Panc1 (cell line): ENCODE measurements at regions not wholly inside any gene's neighbourhood (a gene's known extent, or its start where the extent isn't known, plus 50 kb on each side); places are given as distances from the start of the nearest gene placed in this dataset.

ENCODE experiments used
- ATAC-seq: fragments of 200-7000 bp; cut with Tn5 transposase; 2 replicates; pipeline ENCODE4 v1.9.1; 2020; ENCODE audit warnings: mild to moderate bottlenecking, moderate library complexity
- BruUV-seq: library from RNA; stranded (reverse); fragments of 400-500 nt; replicated peaks from 2 replicates; lab custom pipeline; 2021; lab: Mats Ljungman, UMichigan
- CTCF ChIA-PET: fragments of 300-600 bp; sonication (Branson Sonifier 250); formaldehyde crosslinking; loops from one replicate; lab custom pipeline; 2022; ENCODE audit warnings: antibody characterized with exemption; lab: Charles Lee
- POLR2A ChIA-PET: fragments of 300-600 bp; sonication (Branson Sonifier 250); formaldehyde crosslinking; loops from one replicate; lab custom pipeline; 2022; ENCODE audit warnings: antibody characterized with exemption; lab: Charles Lee
- DNase-seq: peaks from one replicate; pipeline ENCODE4 v3.0.0-alpha.2; 2010; ENCODE audit warnings: low read depth, low spot score
- H3K27ac ChIP-seq: 2 replicates; pipeline ENCODE4 v1.5.1; 2011; ENCODE audit warnings: mild to moderate bottlenecking, low read length, inconsistent platforms
- H3K27me3 ChIP-seq: fragments of 200-500 bp; sonication (Bioruptor generic); 2 replicates; pipeline ENCODE4 v1.6.0; 2014; ENCODE audit warnings: low read length, inconsistent platforms; ENCODE audit not compliant: control insufficient read depth, insufficient read depth
- H3K36me3 ChIP-seq: fragments of 200-500 bp; sonication (Bioruptor generic); 2 replicates; pipeline ENCODE4 v1.5.1; 2014; ENCODE audit warnings: inconsistent platforms, mild to moderate bottlenecking, low read length, moderate library complexity; ENCODE audit not compliant: control insufficient read depth, insufficient read depth
- H3K4me1 ChIP-seq: 2 replicates; pipeline ENCODE4 v1.5.1; 2011; ENCODE audit warnings: inconsistent platforms, mild to moderate bottlenecking, low read length, moderate library complexity; ENCODE audit not compliant: control insufficient read depth, insufficient read depth
- H3K4me3 ChIP-seq, 2 experiments: 2 replicates each; pipeline ENCODE4 v1.5.1; 2011 to 2012; ENCODE audit warnings: low read depth in 2 of 2, low read length in 2 of 2, mild to moderate bottlenecking in 2 of 2, inconsistent platforms in 1 of 2, moderate library complexity in 1 of 2
- H3K9me3 ChIP-seq: fragments of 200-500 bp; sonication (Bioruptor generic); 2 replicates; pipeline ENCODE4 v1.5.1; 2014; ENCODE audit warnings: low read depth, mild to moderate bottlenecking, inconsistent platforms, low read length, moderate library complexity; ENCODE audit not compliant: control insufficient read depth, insufficient read depth
- POLR2AphosphoS5 ChIP-seq: IDR thresholded peaks from 2 replicates; pipeline ENCODE4 v1.6.1; 2012; ENCODE audit warnings: mild to moderate bottlenecking, low read depth, low read length, moderate library complexity
- REST ChIP-seq, 2 experiments: IDR thresholded peaks; 2 replicates each; pipeline ENCODE4 v1.6.1; 2011 to 2012; ENCODE audit warnings: low read depth in 2 of 2, control low read depth in 1 of 2, low read length in 1 of 2, mild to moderate bottlenecking in 1 of 2, moderate library complexity in 1 of 2; ENCODE audit not compliant: insufficient read depth in 1 of 2
- SIN3A ChIP-seq: IDR thresholded peaks from 2 replicates; pipeline ENCODE4 v1.6.1; 2012; ENCODE audit warnings: low read depth, mild to moderate bottlenecking, low read length, moderate library complexity, borderline replicate concordance; ENCODE audit not compliant: insufficient read depth
- TCF7L2 ChIP-seq: IDR thresholded peaks from 2 replicates; pipeline ENCODE4 v1.6.1; 2011; ENCODE audit warnings: mild to moderate bottlenecking, low read depth, low read length, inconsistent platforms
- in situ Hi-C: cut with HindIII; loops from 2 replicates; pipeline ENCODE4 v1.10.0; 2016; ENCODE audit warnings: low sequenced_read_pairs, low pct_unique_long_range_greater_than_20kb
- intact Hi-C: fragments of 100-400 bp; cut with micrococcal nuclease; formaldehyde crosslinking; loops from one replicate; pipeline ENCODE4 v1.10.0; 2022; ENCODE audit not compliant: unreplicated experiment
- TF ChIP-seq, protein P1 (sequence below): fragments of 450-650 bp; IDR thresholded peaks from 2 replicates; pipeline ENCODE4 v1.5.1; 2017; ENCODE audit warnings: mild to moderate bottlenecking

GRCh38 chr5:117100176-117100575 is 525.6 kb upstream of the SEMA6A start:
- Histone ChIP-seq H3K27me3 (no peaks in the 10 kb centered on the region), H3K9me3 (no peaks in the 10 kb centered on the region), H3K27ac (no peak overlapping the region), H3K36me3 (no peaks in the 10 kb centered on the region; the same call in 1 of the 2 replicates), H3K4me3 (no peak overlapping the region), H3K4me1 (no peaks in the 10 kb centered on the region)
- BruUV-seq = no TSS peak
- DNase-seq (no peak), ATAC-seq (no peak)
- intact Hi-C loops = no loop called here
- CTCF ChIA-PET = no interaction called here
- POLR2A ChIA-PET = no interaction called here
- TF ChIP-seq REST (IDR thresholded peaks at IDR 0.05; ENCODE audit: insufficient read depth in 1 of 2, low read depth in 2 of 2, low read length in 1 of 2) = no peak
- TF ChIP-seq TCF7L2 = no peak
- no peak for TF ChIP-seq SIN3A
- TF ChIP-seq POLR2AphosphoS5 = no peak
- in situ Hi-C loops = no loop called here

DNA sequence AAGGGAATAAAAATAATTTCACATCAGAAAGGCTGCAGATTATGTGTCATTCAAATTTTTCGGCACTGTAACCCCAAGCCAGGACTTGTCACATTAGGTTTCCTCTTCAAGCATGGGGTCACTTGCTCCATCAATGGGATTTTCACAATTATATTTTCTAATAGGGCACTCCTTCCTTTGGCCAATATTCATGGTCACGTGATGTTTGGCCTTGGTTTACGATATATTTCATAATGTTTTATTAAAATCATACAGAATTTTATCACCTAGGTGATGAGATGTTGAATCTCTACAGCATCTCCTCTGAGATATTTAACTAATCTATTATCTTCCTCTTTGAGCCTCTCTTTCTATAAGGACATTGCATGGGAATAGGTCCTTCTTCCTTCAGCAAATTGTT is 523.5 kb upstream of the SEMA6A start:
- H3K4me1 ChIP-seq = no peaks in the 10 kb centered on the region
- DNase-seq (no peak), ATAC-seq (no peak)
- BruUV-seq = no TSS peak
- no peaks in the 10 kb centered on the region for H3K9me3 ChIP-seq
- no peak overlapping the region for H3K4me3 ChIP-seq
- in situ Hi-C loops = no loop called here
- H3K27ac ChIP-seq = no peak overlapping the region
- CTCF ChIA-PET = no interaction called here
- POLR2A ChIA-PET = no interaction called here
- no peaks in the 10 kb centered on the region for H3K36me3 ChIP-seq
- intact Hi-C loops = no loop called here
- H3K27me3 ChIP-seq = no peaks in the 10 kb centered on the region
- TF ChIP-seq, protein P1, sequence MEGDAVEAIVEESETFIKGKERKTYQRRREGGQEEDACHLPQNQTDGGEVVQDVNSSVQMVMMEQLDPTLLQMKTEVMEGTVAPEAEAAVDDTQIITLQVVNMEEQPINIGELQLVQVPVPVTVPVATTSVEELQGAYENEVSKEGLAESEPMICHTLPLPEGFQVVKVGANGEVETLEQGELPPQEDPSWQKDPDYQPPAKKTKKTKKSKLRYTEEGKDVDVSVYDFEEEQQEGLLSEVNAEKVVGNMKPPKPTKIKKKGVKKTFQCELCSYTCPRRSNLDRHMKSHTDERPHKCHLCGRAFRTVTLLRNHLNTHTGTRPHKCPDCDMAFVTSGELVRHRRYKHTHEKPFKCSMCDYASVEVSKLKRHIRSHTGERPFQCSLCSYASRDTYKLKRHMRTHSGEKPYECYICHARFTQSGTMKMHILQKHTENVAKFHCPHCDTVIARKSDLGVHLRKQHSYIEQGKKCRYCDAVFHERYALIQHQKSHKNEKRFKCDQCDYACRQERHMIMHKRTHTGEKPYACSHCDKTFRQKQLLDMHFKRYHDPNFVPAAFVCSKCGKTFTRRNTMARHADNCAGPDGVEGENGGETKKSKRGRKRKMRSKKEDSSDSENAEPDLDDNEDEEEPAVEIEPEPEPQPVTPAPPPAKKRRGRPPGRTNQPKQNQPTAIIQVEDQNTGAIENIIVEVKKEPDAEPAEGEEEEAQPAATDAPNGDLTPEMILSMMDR = no peak
- no peak for TF ChIP-seq SIN3A
- TF ChIP-seq TCF7L2 = no peak
- TF ChIP-seq REST (IDR thresholded peaks at IDR 0.05; ENCODE audit: insufficient read depth in 1 of 2, low read depth in 2 of 2, low read length in 1 of 2) = no peak
- TF ChIP-seq POLR2AphosphoS5 = no peak
